OCI-LY7 (cell line): ENCODE measurements at regions not wholly inside any gene's neighbourhood (a gene's known extent, or its start where the extent isn't known, plus 50 kb on each side); places are given as distances from the start of the nearest gene placed in this dataset.

Experiments used
- EZH2phosphoT487 ChIP-seq: fragments of 200-600 bp; sonication (generic); IDR thresholded peaks from 2 replicates; pipeline ENCODE4 v1.6.1; 2018; ENCODE audit warnings: low read depth, borderline replicate concordance, mild to moderate bottlenecking, mixed run types, antibody characterized with exemption, low read length, moderate library complexity, mixed read lengths
- TF ChIP-seq, protein P1 (sequence below): fragments of 200-600 bp; sonication (generic); conservative IDR thresholded peaks from 2 replicates; pipeline ENCODE4 v1.5.1; 2014; ENCODE audit warnings: mild to moderate bottlenecking, antibody characterized with exemption, low read length, moderate library complexity, mixed read lengths

- TF ChIP-seq, protein P1, sequence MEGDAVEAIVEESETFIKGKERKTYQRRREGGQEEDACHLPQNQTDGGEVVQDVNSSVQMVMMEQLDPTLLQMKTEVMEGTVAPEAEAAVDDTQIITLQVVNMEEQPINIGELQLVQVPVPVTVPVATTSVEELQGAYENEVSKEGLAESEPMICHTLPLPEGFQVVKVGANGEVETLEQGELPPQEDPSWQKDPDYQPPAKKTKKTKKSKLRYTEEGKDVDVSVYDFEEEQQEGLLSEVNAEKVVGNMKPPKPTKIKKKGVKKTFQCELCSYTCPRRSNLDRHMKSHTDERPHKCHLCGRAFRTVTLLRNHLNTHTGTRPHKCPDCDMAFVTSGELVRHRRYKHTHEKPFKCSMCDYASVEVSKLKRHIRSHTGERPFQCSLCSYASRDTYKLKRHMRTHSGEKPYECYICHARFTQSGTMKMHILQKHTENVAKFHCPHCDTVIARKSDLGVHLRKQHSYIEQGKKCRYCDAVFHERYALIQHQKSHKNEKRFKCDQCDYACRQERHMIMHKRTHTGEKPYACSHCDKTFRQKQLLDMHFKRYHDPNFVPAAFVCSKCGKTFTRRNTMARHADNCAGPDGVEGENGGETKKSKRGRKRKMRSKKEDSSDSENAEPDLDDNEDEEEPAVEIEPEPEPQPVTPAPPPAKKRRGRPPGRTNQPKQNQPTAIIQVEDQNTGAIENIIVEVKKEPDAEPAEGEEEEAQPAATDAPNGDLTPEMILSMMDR, result no peak
- TF ChIP-seq EZH2phosphoT487, result no peak
These were observed 225.4 kb downstream of the SEC14L1 start for GRCh38 chr17:77366206-77366557.
